Ascending aorta (tissue), 2 donors: ENCODE measurements at regions not wholly inside any gene's neighbourhood (a gene's known extent, or its start where the extent isn't known, plus 50 kb on each side); places are given as distances from the start of the nearest gene placed in this dataset.

ENCODE experiments used
- DNase-seq, 2 donors: peaks; one replicate each; pipeline ENCODE4 v3.0.0-alpha.2; 2019; ENCODE audit warnings: low spot score in 2 of 2
- H3K27ac ChIP-seq, 2 donors: fragments of 200-600 bp; sonication (generic); one replicate each; pipeline ENCODE4 v1.5.1; 2016 to 2017; ENCODE audit warnings: mild to moderate bottlenecking in 1 of 2
- H3K27me3 ChIP-seq: fragments of 200-600 bp; sonication (generic); one replicate; pipeline ENCODE4 v1.5.1; 2017
- H3K36me3 ChIP-seq, 2 donors: fragments of 200-600 bp; sonication (generic); one replicate each; pipeline ENCODE4 v1.5.1; 2016
- H3K4me1 ChIP-seq, 2 donors: fragments of 200-600 bp; sonication (generic); one replicate each; pipeline ENCODE4 v1.5.1; 2016 to 2017; ENCODE audit warnings: mild to moderate bottlenecking in 1 of 2
- H3K4me3 ChIP-seq, 2 donors: fragments of 200-600 bp; sonication (generic); one replicate each; pipeline ENCODE4 v1.5.1; 2016 to 2017; ENCODE audit warnings: mild to moderate bottlenecking in 1 of 2
- H3K9me3 ChIP-seq, 2 donors: fragments of 200-600 bp; sonication (generic); one replicate each; pipeline ENCODE4 v1.5.1; 2016
- intact Hi-C: fragments of 100-400 bp; cut with DNase I; formaldehyde crosslinking; loops from one replicate; pipeline ENCODE4 v1.15.1; 2023
- TF ChIP-seq, protein P1 (sequence below), 3 experiments: fragments of 200-600 bp in 2 of 3; fragments of 450-650 bp in 1 of 3; sonication (generic) in 2 of 3; IDR thresholded peaks; one replicate each; pipeline ENCODE4 v1.5.1; 2016 to 2019; ENCODE audit warnings: antibody characterized with exemption in 3 of 3, mild to moderate bottlenecking in 1 of 3, moderate library complexity in 1 of 3

DNA sequence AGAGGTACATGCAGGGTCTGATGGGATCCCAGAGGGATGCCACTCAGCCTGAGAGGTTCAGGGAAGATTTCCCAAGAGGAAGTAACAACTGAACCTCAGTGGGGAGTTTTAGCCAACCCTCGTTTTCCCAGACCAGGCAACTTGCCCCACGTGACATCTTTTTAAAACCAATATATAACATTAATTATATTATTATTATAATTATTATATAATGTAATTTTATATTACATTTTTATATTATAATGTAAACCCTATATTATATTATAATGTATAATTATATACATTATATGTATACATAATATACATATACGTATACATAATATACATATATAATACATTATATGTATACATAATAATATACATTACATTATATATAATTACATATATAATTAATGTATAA lies 62.8 kb upstream of the WWC1 start:
- Histone ChIP-seq H3K4me3 (no peak overlapping the region), H3K27ac (no peak overlapping the region), H3K4me1 (no peaks in the 10 kb centered on the region), H3K27me3 (no peaks in the 10 kb centered on the region), H3K36me3 (no peaks in the 10 kb centered on the region), H3K9me3 (no peaks in the 10 kb centered on the region)
- TF ChIP-seq, protein P1, sequence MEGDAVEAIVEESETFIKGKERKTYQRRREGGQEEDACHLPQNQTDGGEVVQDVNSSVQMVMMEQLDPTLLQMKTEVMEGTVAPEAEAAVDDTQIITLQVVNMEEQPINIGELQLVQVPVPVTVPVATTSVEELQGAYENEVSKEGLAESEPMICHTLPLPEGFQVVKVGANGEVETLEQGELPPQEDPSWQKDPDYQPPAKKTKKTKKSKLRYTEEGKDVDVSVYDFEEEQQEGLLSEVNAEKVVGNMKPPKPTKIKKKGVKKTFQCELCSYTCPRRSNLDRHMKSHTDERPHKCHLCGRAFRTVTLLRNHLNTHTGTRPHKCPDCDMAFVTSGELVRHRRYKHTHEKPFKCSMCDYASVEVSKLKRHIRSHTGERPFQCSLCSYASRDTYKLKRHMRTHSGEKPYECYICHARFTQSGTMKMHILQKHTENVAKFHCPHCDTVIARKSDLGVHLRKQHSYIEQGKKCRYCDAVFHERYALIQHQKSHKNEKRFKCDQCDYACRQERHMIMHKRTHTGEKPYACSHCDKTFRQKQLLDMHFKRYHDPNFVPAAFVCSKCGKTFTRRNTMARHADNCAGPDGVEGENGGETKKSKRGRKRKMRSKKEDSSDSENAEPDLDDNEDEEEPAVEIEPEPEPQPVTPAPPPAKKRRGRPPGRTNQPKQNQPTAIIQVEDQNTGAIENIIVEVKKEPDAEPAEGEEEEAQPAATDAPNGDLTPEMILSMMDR (IDR thresholded peaks at IDR 0.05) = no peak
- no peak for DNase-seq
- intact Hi-C loops = no loop called here

DNA sequence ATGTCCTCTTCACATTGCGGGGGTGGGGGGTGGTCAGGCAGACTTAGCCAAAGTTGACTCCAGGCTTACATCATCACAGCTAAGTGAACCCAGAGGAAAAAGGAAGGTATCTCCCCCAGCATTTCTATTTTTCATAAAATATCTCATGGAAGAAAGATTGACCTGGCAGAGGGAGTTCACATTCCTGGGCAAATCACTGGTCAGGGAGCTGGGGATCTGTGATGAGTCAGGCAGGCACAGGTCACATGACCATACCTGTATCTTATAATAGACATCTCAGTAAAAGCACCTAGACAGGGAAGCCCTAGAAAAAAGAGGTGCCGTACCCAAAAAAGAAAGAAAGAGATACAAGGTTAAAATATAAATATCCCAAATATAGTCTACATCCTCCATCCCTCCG lies 57.3 kb upstream of the WWC1 start:
- no peaks in the 10 kb centered on the region for H3K36me3 ChIP-seq
- TF ChIP-seq, protein P1 (IDR thresholded peaks at IDR 0.05) = no peak
- no peak overlapping the region for H3K27ac ChIP-seq
- no peak for DNase-seq
- H3K9me3 ChIP-seq = no peaks in the 10 kb centered on the region
- no peaks in the 10 kb centered on the region for H3K4me1 ChIP-seq
- H3K4me3 ChIP-seq = no peak overlapping the region
- intact Hi-C loops = no loop called here
- H3K27me3 ChIP-seq = no peaks in the 10 kb centered on the region

DNA sequence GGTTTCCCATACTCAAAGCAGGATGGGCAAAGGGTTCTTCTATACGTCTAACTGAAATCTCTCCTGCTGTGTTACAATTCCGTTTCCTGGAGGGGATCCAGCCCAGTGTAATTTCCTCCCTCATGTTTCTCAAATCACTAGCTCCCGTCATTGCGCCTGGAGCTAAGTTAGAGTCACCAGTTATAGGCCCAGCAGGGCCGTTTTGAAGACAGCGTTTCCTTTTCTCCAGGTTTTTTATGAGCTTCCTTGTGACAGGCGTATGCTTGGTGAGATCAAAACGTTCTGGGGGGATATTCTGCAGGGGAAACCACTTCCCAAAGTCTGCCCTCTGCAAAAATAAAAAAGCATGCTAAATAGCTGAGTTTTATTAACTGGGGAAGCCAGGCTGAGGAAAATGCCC lies 53.0 kb upstream of the WWC1 start:
- TF ChIP-seq, protein P1 (IDR thresholded peaks at IDR 0.05) = no peak
- no peaks in the 10 kb centered on the region for H3K27me3 ChIP-seq
- no peak overlapping the region for H3K4me3 ChIP-seq
- no peaks in the 10 kb centered on the region for H3K36me3 ChIP-seq
- intact Hi-C loops = no loop called here
- no peak for DNase-seq
- H3K9me3 ChIP-seq = no peaks in the 10 kb centered on the region
- no peaks in the 10 kb centered on the region for H3K4me1 ChIP-seq
- no peak overlapping the region for H3K27ac ChIP-seq

DNA sequence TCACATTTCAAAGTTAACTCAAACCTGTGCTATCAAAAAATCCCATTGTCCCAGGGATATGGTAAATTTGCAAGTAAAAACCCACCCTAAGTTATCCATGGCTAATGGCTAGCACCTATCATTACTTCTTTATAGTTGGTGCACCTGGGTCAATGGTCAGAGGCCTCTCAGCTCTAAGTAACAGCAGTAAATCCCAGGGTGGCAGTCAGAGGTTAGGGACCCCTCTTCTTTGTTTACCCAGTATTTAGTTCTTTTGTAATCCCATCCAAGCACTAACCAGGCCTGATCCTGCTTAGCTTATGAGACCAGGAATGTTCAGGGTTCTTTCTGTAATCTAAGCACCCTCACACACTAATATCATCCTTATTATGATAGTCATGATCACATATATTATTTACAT lies 52.1 kb upstream of the WWC1 start:
- no peaks in the 10 kb centered on the region for H3K27me3 ChIP-seq
- no peaks in the 10 kb centered on the region for H3K36me3 ChIP-seq
- intact Hi-C loops = no loop called here
- H3K9me3 ChIP-seq = no peaks in the 10 kb centered on the region
- H3K4me1 ChIP-seq = no peaks in the 10 kb centered on the region
- no peak overlapping the region for H3K27ac ChIP-seq
- no peak for DNase-seq
- no peak overlapping the region for H3K4me3 ChIP-seq
- TF ChIP-seq, protein P1 (IDR thresholded peaks at IDR 0.05) = no peak
